GM18520 (cell line): ENCODE measurements at regions not wholly inside any gene's neighbourhood (a gene's known extent, or its start where the extent isn't known, plus 50 kb on each side); places are given as distances from the start of the nearest gene placed in this dataset.

ENCODE experiments used
- ATAC-seq: cut with Tn5 transposase; IDR thresholded peaks from one replicate; pipeline ENCODE4 v1.9.1; 2021; ENCODE audit not compliant: unreplicated experiment

DNA sequence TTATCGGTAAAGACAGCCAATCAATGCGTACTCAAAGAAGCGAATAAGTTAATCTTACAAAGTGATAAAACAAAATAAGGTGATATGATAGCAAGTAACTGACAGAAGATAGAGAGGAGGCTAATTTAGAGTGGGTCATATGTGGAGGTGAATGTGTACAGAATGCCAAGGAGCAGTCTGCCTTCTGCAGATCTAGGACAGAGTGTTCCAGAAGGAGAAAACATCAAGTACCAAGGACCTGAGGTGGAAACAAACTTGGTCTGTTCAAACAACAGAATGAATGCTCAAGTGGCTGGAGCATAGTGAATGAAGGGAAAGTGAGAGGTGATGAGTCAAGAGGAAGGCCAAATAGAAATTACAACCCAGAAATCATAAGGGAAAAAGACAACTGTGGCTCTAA is 170.3 kb upstream of the BMP4 start:
- ATAC-seq: no peak

DNA sequence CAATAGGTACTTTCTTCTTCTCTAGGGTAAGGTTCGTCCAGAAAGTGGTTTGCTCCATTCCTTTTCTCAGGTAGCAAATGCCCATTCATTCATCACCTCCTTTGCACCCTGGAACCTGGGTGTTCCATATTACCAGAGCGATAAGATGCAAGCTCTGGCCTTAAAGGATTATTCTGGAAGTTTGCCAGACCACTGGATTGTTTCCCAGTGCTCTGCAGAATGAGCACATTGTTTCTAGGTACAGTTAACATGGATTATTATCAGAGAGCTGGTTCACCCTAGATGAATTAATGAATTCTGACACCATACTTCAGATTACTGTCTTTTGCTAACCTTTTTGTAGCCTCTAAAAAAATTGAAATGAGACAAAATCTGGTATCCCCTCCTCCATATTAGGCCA is 170.9 kb upstream of the BMP4 start:
- no peak for ATAC-seq

DNA sequence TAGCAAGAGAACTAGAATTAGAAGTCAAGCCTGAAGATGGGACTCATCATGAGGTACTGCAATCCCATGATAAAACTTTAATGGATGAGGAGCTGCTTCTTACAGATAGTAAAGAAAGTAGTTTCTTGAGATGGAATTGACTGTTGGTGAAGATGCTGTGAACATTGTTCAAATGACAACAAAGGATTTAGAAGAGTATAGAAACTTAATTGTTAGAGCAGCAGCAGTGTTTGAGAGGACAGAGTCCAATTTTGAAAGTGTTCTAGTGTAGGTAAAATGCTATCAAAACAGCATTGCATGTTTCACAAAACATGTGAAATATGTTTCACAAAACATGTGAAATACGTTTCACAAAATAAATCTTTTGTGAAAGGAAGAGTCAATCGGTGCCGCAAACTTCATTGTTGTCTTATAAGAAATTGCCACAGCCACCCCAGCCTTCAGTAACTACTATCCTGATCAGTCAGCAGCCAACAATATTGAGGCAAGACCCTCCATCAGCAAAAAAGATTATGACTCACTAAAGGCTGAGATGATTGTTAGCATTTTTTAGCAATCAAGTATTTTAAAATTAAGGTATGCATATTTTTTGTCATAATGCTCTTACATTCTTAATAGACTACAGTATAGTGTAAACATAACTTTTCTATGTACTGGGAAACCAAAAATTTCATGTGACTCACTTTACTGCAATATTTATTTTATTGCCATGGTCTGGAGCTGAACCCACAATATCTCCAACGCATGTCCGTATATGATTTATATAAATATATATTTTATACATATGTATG is 173.4 kb upstream of the BMP4 start:
- ATAC-seq: no peak

DNA sequence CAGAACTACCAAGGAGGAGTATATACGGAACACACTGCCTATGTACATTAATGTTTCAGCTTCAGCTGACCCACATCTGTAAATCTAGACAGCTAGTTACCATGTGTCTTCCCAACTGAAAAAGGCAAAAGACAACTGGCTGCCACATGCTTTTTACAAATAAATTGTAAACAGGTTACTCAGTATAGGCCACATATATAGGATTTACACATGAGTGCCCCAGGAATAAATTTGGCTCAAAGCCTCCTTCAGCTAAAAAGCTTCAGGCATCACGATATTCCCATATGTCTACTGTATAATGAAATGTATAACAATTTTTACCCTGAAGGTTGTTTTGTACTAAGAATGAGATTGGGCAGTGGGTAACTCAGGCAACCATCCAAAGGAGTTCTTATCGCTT is 175.9 kb upstream of the BMP4 start:
- ATAC-seq: no peak

DNA sequence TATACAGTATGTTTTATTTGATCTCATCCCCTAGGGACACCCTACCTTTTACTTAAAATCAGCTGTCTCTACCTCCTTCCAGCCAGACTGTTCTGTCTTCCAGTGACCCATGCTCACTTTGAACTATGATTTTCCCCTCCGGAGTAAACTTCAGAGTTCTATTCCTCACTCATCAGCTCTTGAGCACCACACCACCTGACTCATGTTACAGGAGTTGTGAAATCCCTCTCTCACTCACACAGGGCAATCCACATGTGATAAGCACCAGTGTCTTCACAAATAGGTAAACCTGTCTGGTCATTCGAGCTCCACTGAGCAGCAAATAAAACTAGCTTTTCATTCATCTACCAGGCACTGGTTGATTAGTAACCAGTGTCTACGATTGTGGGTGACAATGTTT is 177.3 kb upstream of the BMP4 start:
- no peak for ATAC-seq

DNA sequence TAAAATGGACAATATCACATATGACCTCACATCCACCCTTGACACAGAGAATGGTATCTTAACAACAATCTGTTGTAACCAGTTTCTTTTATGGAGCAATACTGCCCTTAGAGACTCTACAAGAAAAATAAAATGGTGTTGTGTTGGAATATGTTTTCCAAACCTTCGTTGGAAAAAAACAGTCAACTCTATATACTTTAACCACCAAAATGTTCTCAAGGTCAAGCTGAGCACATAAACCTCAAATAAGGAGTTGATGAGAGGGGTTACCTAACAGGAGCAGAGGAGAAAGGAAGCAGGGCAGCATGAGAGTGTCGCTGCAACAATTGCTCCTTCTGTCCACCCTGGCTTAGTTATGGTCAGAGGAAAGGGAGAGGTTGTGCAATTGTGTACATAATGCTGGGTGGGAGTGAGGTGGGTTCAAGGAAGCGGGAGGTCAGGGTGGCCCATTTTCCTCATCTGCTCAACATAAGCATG is 179.2 kb upstream of the BMP4 start:
- ATAC-seq: no peak

DNA sequence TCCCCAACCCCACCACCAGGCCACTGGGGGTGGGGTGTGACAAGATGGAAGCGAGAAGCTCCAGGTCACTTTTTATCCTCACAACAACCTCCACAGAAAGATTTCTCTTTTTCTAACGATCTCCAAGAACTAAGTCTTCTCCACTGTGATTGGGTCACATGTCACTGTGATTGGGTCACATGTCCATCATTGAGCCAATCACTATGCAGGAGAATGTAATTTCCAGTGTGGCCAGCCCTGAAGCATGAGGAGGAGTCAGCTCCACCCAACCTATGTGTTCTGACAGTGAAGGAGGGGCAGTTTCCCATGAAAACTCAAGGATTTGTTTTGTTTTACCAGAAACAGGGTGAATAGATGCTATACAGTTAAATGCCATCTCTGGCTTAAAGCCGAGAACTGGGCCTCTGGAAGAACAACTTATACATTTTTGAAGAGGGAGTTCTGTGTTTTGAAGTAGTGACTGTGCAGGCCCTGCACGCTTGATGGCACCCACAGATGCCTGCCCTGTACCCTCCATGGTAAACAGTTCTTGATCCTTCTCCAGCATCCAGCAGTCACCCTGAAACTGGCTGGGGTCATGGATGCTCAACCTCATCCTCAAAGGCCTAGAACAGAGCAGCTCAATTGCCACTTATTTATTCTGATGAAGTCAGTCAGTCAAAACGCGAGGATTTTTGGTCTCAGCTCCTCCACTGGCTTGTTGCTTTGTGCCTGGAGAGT is 180.4 kb upstream of the BMP4 start:
- ATAC-seq: no peak

DNA sequence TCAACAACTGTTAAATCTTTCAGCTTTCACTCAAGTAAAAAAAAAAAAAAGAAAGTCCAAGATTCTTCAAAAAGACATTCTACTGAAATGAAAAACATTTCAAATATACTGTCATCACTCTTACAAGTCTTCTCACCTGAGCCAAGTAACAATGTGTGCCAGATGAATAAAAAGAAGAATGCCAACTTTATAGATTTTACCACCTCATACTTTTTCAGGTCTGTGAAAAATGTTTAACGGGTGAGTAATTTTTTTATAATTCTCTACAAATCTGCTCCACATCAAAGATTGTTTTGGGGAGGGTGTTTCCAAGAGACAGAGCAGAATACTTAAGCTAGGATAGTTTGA is 181.0 kb upstream of the BMP4 start:
- no peak for ATAC-seq

DNA sequence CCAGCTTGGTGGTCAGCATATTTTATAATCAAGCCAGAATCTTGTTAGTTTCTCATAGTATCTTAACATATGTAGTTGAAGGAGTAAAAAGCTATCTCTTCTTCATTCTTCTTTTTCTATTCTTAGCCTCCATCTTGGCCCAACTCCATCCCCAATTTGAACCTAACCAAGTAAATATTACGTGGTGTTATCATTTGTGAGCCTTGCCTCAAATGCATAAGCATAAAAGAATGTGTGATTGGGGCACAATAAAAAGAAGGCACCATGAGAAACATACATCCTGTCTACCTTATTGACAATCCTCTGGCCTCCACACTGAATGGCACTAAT is 181.4 kb upstream of the BMP4 start:
- ATAC-seq: no peak

DNA sequence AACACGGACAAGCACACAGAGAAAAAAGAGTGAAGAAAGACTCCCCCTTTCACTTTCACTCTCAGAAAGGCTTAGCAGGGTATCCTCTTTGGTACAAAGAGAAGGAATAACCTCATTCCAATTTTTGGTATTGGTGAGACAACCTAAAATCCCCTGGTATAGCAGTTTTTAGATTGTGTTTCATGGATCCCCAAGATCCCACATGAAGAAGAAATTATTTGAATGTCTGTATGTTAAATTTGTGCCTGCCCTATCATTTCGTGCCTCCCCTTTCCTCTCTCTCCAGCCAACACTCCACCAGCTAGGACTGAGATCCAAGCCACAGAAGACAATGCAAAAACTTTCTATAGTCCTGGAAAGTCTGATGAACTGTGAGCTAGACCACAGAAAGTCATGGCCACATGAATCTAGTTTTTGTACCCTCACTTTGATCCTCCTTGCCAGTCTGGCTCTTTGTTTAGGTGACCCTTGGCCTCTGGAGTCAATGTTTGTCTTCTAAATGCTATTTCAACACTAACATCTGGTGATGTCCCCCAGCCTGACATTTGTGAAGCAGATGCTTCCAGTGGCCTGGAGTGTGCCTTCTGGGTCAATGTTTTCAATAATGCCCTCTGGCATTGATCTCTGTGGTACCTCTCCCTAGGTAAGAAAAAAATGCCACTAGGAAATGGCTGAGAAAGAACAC is 181.9 kb upstream of the BMP4 start:
- ATAC-seq: no peak

DNA sequence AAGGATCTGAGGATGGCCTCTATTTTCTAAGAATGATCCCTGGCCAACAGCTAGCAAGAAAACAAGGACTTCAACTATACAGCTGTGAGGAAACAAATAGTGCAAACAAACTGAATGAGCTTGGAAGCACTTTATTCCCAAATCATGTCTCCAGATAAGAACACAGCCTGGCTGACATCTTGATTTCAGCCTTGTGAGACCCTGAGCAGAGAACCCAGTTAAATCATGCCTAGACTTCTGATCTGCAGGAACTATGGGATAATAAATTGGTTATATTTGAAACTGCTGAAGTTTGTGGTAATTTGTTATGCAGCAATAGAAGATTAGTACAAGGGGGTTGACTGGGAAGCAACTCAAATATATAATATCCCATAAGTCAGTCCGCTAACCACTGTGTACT is 183.9 kb upstream of the BMP4 start:
- no peak for ATAC-seq

DNA sequence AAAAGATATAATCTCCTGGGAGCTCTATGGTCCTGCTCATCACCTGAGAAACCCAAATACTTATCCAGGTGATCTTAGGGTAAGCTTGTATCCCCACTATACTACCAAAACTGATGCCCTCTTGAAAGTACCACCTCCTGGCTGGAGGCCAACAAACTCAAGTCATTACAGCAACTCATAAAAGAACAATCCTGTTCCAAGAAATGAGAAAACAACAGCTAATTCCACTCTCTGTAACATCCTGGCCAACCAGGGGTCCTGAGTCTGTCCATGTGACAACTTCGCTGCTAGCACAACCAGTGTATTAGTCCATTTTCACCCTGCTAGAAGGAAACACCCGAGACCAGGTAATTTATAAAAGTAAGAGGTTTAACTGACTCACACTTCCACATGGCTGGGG is 190.0 kb upstream of the BMP4 start:
- no peak for ATAC-seq

DNA sequence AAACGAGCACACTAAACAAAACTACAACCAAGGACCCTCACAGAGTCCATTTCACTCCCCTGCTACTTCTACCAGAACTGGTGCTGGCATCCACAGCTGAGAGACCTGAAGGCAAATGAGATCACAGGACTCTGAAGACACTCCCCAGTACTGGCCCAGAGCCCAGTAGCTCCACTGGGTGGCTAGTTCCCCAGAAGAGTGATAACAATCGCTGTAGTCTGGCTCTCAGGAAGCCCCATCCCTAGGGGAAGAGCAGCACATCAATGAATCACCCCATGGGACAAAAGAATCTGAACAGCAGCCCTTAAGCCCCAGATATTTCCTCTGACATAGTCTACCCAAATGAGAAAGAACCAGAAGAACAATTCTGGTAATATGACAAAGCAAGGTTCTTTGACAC is 190.7 kb upstream of the BMP4 start:
- ATAC-seq: no peak

DNA sequence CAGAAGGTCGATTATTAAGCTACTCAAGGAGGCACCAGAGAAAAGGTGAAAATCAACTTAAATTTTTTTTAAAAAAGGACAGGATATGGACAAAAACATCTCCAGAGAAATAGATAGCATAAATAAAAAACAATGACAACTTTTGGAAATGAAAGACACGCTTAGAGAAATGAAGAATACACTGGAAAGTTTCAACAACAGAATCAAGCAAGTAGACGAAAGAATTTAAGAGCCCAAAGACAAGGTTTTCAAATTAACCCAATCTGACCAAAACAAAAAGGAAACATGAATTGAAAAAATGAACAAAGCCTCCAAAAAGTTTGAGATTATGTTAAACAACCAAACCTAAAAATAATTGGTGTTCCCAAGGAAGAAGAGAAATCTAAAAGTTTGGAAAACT is 191.1 kb upstream of the BMP4 start:
- no peak for ATAC-seq

DNA sequence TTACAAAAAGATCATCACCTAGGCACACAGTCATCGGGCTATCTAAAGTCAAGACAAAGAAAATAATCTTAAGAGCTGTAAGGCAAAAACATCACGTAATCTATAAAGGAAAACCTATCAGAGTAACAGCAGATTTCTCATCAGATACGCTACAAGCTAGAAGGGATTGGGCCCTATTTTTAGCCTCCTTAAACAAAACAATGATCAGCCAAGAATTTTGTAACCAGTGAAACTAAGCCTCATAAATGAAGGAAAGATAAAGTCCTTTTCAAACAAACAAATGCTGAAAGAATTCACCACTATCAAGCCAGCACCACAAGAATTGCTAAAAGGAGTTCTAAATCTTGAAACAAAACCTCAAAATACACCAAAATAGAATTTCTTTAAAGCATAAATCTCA is 191.6 kb upstream of the BMP4 start:
- ATAC-seq: no peak

DNA sequence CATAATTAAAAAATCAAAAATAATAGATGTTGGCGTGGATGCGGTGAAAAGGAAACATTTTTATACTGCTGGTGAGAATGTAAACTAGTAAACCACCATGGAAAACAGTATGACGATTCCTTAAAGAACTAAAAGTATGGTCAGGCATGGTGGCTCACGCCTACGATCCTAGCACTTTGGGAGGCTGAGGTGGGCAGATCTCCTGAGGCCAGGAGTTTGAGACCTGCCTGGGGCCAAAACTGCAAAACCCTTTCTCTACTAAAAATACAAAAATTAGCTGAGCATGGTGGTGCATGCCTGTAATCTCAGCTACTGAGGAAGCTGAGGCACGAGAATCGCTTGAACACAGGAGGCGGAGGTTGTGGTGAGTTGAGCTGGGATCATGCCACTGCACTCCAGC is 195.7 kb upstream of the BMP4 start:
- ATAC-seq: no peak

DNA sequence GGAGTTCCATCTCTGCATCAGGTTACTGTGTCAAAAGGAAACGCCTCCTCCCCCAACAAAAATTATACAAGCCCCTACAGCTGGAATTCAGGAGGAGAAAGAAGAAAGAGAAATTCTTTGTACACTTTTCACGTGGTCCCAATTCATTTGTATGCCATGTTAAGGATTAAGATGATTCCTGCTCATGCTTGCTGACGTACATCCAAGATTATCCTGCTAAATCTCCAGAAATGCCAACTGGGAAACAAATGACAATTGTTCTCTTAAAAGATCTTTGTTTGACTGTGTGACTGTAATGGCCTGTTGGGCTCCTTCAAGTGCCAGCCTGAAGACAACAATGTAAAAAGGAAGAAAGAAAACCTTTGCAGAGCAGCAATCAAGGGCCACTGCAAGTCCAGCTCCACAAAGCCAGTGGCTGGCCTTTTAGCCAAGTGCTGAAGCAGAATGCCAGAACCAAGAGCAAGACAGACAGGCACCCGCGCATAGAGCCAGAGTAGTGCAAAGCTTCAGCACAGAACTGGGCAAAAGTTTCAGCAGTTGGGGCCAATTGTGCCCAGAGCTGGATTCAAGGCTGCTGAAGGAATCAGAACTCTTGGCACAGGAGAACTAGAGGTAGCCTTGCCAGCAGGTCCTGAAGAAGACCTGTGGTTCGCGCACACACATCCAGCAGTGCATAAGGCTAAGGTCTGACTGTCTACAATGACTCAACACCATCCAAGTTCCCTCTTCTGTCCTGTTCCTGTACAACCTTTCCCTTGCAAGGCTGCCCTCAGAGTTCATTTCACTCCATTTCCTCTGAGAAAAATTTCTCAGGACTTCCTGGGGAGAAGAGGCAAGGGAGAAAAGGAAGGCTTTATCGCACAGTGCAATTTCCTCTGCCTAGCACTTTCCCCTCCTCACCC is 209.7 kb upstream of the BMP4 start:
- no peak for ATAC-seq

DNA sequence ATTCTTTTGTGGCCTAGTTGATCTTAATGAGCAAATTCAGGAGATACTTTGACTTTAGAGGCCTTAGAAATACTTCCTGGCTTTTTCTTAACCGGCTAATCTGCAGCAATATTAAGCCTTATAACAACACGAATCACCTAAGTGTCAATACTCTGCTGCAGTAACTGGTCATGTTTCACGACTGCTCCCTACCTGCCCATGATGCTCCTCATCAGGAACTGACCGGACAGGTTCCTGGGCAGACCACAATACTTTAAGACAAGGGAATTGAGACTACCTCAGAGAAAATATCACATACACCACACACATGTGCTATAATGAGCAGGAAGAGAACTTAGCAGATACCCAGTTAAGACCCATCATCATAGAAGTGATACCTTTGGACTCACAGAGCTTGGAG is 211.9 kb upstream of the BMP4 start:
- ATAC-seq: no peak

DNA sequence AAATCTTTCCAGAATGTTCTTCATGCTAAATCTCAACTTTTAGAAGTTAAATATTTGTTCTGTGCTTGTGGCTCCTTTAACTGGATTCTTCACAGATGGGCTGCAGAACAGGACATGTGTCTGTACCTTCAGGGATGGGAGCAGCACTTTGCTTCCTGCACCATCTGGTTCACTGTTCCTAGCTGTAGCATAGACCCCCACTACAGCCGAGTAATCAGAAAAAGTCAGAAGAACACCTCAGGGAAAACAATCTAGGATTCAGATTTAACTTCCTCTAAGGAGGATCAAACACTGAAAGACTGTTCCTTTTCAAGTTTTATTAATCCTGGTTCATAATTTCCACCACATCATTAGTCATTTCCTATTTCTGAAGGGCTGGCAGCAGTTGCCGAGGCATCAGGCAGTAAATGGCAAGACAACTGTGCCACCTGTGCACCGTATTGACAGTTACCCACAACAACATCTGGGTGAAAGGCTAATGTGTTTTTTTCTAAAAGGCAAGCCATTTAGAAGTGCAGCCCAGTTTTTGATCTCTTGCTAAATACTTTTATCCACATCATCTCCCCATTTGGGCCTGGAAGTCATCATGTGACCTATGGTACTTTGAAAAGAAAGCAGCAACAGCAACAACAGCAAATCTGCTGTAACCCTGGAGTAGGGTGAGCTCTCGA is 212.8 kb upstream of the BMP4 start:
- ATAC-seq: no peak

DNA sequence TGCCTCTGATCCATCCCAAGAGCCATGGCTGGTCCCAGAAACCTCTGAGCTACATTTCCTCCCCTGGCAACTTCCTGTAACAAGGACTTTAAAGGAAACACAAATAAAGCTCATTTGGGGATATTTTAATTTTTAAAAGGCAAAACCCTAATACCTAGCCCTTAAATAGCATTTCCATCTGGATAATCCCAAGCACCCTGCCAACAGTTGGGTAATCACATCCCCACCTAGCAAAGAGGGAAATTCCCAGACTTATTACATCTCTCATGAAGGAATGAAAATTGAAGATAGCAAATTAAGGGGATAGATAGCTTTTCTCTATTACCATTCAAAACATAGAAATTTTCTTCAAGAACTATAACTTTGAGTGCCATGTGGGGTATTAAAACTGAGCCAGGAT is 213.7 kb upstream of the BMP4 start:
- no peak for ATAC-seq

DNA sequence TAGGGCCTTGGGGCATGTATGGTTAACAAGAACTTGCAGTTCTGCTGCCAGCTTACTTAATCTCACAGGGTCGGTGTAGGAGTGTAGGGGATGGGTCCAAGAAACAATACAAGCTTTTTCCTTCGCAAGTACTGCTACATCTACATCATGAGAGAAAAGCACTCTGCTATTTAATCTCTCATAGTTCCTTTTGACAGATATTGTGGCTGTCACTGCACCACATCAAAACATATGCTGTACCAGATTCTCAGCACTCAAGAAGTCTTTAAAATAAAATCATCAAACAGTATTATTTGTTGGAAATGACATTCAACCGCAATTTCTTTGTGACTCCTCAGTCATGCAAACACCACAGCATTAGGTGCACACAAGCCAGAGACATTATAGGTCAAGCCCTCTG is 215.5 kb upstream of the BMP4 start:
- ATAC-seq: no peak
